H9 (cell line): ENCODE measurements at regions not wholly inside any gene's neighbourhood (a gene's known extent, or its start where the extent isn't known, plus 50 kb on each side); places are given as distances from the start of the nearest gene placed in this dataset.

Experiments used
- DNase-seq: peaks from one replicate; pipeline ENCODE4 v3.0.0-alpha.2; 2017
- H2AFZ ChIP-seq: one replicate; pipeline ENCODE4 v1.6.1; 2013; ENCODE audit warnings: mild to moderate bottlenecking, low read length, control low read depth, moderate library complexity
- H2AK5ac ChIP-seq: 2 replicates; pipeline ENCODE4 v1.6.1; 2013; ENCODE audit warnings: low read length, control low read depth, mixed read lengths; ENCODE audit not compliant: insufficient read length
- H2BK120ac ChIP-seq: one replicate; pipeline ENCODE4 v1.6.1; 2013; ENCODE audit warnings: low read depth, mild to moderate bottlenecking, low read length, control low read depth, inconsistent platforms; ENCODE audit not compliant: poor library complexity, severe bottlenecking
- H2BK12ac ChIP-seq: 2 replicates; pipeline ENCODE4 v1.6.1; 2013; ENCODE audit warnings: low read length, control low read depth, mixed read lengths, low read depth; ENCODE audit not compliant: insufficient read length
- H2BK15ac ChIP-seq: 2 replicates; pipeline ENCODE4 v1.6.1; 2013; ENCODE audit warnings: low read depth, low read length, control low read depth
- H2BK20ac ChIP-seq: one replicate; pipeline ENCODE4 v1.6.1; 2013; ENCODE audit warnings: low read depth, mild to moderate bottlenecking, low read length, control low read depth, inconsistent platforms; ENCODE audit not compliant: poor library complexity, severe bottlenecking
- H2BK5ac ChIP-seq: 2 replicates; pipeline ENCODE4 v1.6.1; 2013; ENCODE audit warnings: low read length, control low read depth, mixed read lengths; ENCODE audit not compliant: insufficient read length
- H3K14ac ChIP-seq: 2 replicates; pipeline ENCODE4 v1.6.1; 2013; ENCODE audit warnings: low read length, control low read depth; ENCODE audit not compliant: insufficient read depth
- H3K18ac ChIP-seq: 2 replicates; pipeline ENCODE4 v1.6.1; 2013; ENCODE audit warnings: low read depth, mild to moderate bottlenecking, mixed read lengths, low read length, control low read depth; ENCODE audit not compliant: insufficient read length
- H3K23ac ChIP-seq: 2 replicates; pipeline ENCODE4 v1.6.1; 2013; ENCODE audit warnings: low read length, control low read depth, mixed read lengths, low read depth; ENCODE audit not compliant: insufficient read length
- H3K23me2 ChIP-seq: 2 replicates; pipeline ENCODE4 v1.6.1; 2013; ENCODE audit warnings: low read depth, mild to moderate bottlenecking, mixed read lengths, low read length, control low read depth; ENCODE audit not compliant: insufficient read length, poor library complexity, severe bottlenecking
- H3K27ac ChIP-seq: 2 replicates; pipeline ENCODE4 v1.5.1; 2013; ENCODE audit warnings: low read length, control low read depth, mixed read lengths, low read depth; ENCODE audit not compliant: insufficient read length
- H3K27me3 ChIP-seq: 2 replicates; pipeline ENCODE4 v1.6.1; 2013; ENCODE audit warnings: low read length, control low read depth, inconsistent platforms; ENCODE audit not compliant: insufficient read depth
- H3K4ac ChIP-seq: 2 replicates; pipeline ENCODE4 v1.6.1; 2013; ENCODE audit warnings: low read depth, mild to moderate bottlenecking, control low read depth, inconsistent platforms, low read length, moderate library complexity
- H3K4me1 ChIP-seq: 2 replicates; pipeline ENCODE4 v1.6.1; 2013; ENCODE audit warnings: low read length, control low read depth, inconsistent platforms; ENCODE audit not compliant: insufficient read depth
- H3K4me2 ChIP-seq: 2 replicates; pipeline ENCODE4 v1.6.1; 2013; ENCODE audit warnings: low read length, control low read depth, mixed read lengths; ENCODE audit not compliant: insufficient read length, insufficient read depth
- H3K56ac ChIP-seq: 2 replicates; pipeline ENCODE4 v1.6.1; 2013; ENCODE audit warnings: low read depth, mild to moderate bottlenecking, mixed read lengths, low read length, control low read depth; ENCODE audit not compliant: insufficient read length
- H3K79me1 ChIP-seq: 2 replicates; pipeline ENCODE4 v1.6.1; 2013; ENCODE audit warnings: low read depth, mild to moderate bottlenecking, moderate library complexity, low read length, control low read depth, inconsistent platforms; ENCODE audit not compliant: insufficient read depth, poor library complexity, severe bottlenecking
- H3K79me2 ChIP-seq: 2 replicates; pipeline ENCODE4 v1.6.1; 2013; ENCODE audit warnings: low read length, control low read depth, inconsistent platforms; ENCODE audit not compliant: insufficient read depth
- H3K9ac ChIP-seq: 2 replicates; pipeline ENCODE4 v1.6.1; 2013; ENCODE audit warnings: low read length, control low read depth, mixed read lengths; ENCODE audit not compliant: insufficient read length; ENCODE audit errors: extremely low read depth
- H3K9me3 ChIP-seq: one replicate; pipeline ENCODE4 v1.6.1; 2013; ENCODE audit warnings: low read depth, low read length, inconsistent platforms; ENCODE audit not compliant: control insufficient read depth
- H3T11ph ChIP-seq: one replicate; pipeline ENCODE4 v1.6.1; 2013; ENCODE audit warnings: mild to moderate bottlenecking, low read length, control low read depth, inconsistent platforms
- H4K20me1 ChIP-seq: one replicate; pipeline ENCODE4 v1.6.1; 2013; ENCODE audit not compliant: control insufficient read depth, insufficient read length, insufficient read depth
- H4K5ac ChIP-seq: 2 replicates; pipeline ENCODE4 v1.6.1; 2013; ENCODE audit warnings: low read depth, mild to moderate bottlenecking, mixed read lengths, low read length, control low read depth; ENCODE audit not compliant: insufficient read length
- H4K8ac ChIP-seq: replicated peaks from 2 replicates; pipeline ENCODE4 v1.6.1; 2013; ENCODE audit warnings: low read length, control low read depth, mixed read lengths, low read depth; ENCODE audit not compliant: insufficient read length
- H4K91ac ChIP-seq: 2 replicates; pipeline ENCODE4 v1.6.1; 2013; ENCODE audit warnings: low read depth, mild to moderate bottlenecking, moderate library complexity, mixed read lengths, low read length, control low read depth; ENCODE audit not compliant: insufficient read length
- H3K27ac Mint-ChIP-seq, 3 experiments: 2 replicates in 2 of 3; 3 replicates in 1 of 3; pipeline ENCODE4 v1.8.0; 2020 to 2021; ENCODE audit warnings: mixed read lengths in 3 of 3, mild to moderate bottlenecking in 1 of 3, moderate library complexity in 1 of 3
- H3K27me3 Mint-ChIP-seq: 2 replicates; pipeline ENCODE4 v1.8.0; 2021; ENCODE audit warnings: low read depth, mild to moderate bottlenecking, moderate library complexity, mixed read lengths
- H3K36me3 Mint-ChIP-seq, 3 experiments: 2 replicates in 2 of 3; 3 replicates in 1 of 3; pipeline ENCODE4 v1.8.0; 2020 to 2021; ENCODE audit warnings: low read depth in 3 of 3, mixed read lengths in 3 of 3; ENCODE audit not compliant: insufficient read depth in 1 of 3
- H3K4me1 Mint-ChIP-seq, 2 experiments: 2 replicates each; pipeline ENCODE4 v1.8.0; 2020; ENCODE audit warnings: mixed read lengths in 2 of 2
- H3K4me3 Mint-ChIP-seq, 2 experiments: 2 replicates in 1 of 2; 3 replicates in 1 of 2; pipeline ENCODE4 v1.8.0; 2020 to 2021; ENCODE audit warnings: mild to moderate bottlenecking in 2 of 2, mixed read lengths in 2 of 2, moderate library complexity in 1 of 2
- H3K9me3 Mint-ChIP-seq, 2 experiments: 2 replicates in 1 of 2; 3 replicates in 1 of 2; pipeline ENCODE4 v1.8.0; 2020; ENCODE audit warnings: mild to moderate bottlenecking in 2 of 2, mixed read lengths in 2 of 2, moderate library complexity in 1 of 2
- CTCF ChIP-seq: fragments of 200-600 bp; sonication (generic); conservative IDR thresholded peaks from 3 replicates; pipeline ENCODE4 v1.8.0; 2021; ENCODE audit warnings: antibody characterized with exemption, mild to moderate bottlenecking
- WGBS: extraction: QIAGEN DNeasy Blood & Tissue Kit; methylation state at CpG from one replicate; pipeline ENCODE4 v1.1.7; 2013; ENCODE audit warnings: missing lambda C conversion rate, low lambda C conversion rate, mixed read lengths; ENCODE audit not compliant: insufficient read length; ENCODE audit errors: extremely low coverage; 5-methylcytosine and 5-hydroxymethylcytosine counted together

- no peaks in the 10 kb centered on the region for H3K79me1 ChIP-seq
- H3K23me2 ChIP-seq, result no peaks in the 10 kb centered on the region
- no peak overlapping the region for H3K18ac ChIP-seq
- no peak overlapping the region for H3K9ac ChIP-seq
- H3K4me2 ChIP-seq, result no peak overlapping the region
- H3K4me1 ChIP-seq, result no peaks in the 10 kb centered on the region
- no peaks in the 10 kb centered on the region for H3K27me3 ChIP-seq
- no peak overlapping the region for H4K8ac ChIP-seq
- H4K5ac ChIP-seq, result no peak overlapping the region
- H3K56ac ChIP-seq, result no peak overlapping the region
- no peak overlapping the region for H3K4ac ChIP-seq
- no peak overlapping the region for H3K27ac Mint-ChIP-seq
- no CpG with 5 or more reads among the region's 8 CpGs for WGBS
- no peak overlapping the region for H3K23ac ChIP-seq
- peaks cover 0 to 2% (median 0%) of the 10 kb centered on the region in 3 experiments; a peak in 1 of 7 replicates for H3K36me3 Mint-ChIP-seq
- H2BK5ac ChIP-seq, result no peak overlapping the region
- no peak overlapping the region for H3K14ac ChIP-seq
- TF ChIP-seq CTCF, result no peak
- DNase-seq, result no peak
- H2BK12ac ChIP-seq, result no peak overlapping the region
- no peak overlapping the region for H3T11ph ChIP-seq
- no peaks in the 10 kb centered on the region for H4K20me1 ChIP-seq
- peaks cover 13 to 34% of the 10 kb centered on the region in 2 experiments for H3K4me1 Mint-ChIP-seq
- no peak overlapping the region; a peak in 1 of 5 replicates for H3K4me3 Mint-ChIP-seq
- no peaks in the 10 kb centered on the region; a peak in 1 of 5 replicates for H3K9me3 Mint-ChIP-seq
- no peaks in the 10 kb centered on the region for H3K79me2 ChIP-seq
- peaks cover 43% of the 10 kb centered on the region for H3K27me3 Mint-ChIP-seq
- no peaks in the 10 kb centered on the region for H3K9me3 ChIP-seq
- H3K27ac ChIP-seq, result no peak overlapping the region
- no peak overlapping the region for H2BK120ac ChIP-seq
- no peak overlapping the region for H2BK15ac ChIP-seq
- no peak overlapping the region for H2AFZ ChIP-seq
- no peak overlapping the region for H2AK5ac ChIP-seq
- no peak overlapping the region for H4K91ac ChIP-seq
- no peak overlapping the region for H2BK20ac ChIP-seq
Measured at GRCh38 chr1:18569251-18569650, 61.4 kb upstream of the PAX7 start.
